IMR-90 (cell line): ENCODE measurements at regions not wholly inside any gene's neighbourhood (a gene's known extent, or its start where the extent isn't known, plus 50 kb on each side); places are given as distances from the start of the nearest gene placed in this dataset.

Experiments
- ATAC-seq: fragments of 200-7000 bp; cut with Tn5 transposase; 2 replicates; pipeline ENCODE4 v1.9.1; 2020; ENCODE audit warnings: low read depth, mild to moderate bottlenecking, moderate library complexity
- BruUV-seq: library from RNA; stranded (reverse); fragments of 400-500 nt; replicated peaks from 2 replicates; lab custom pipeline; 2021; lab: Mats Ljungman, UMichigan
- CTCF ChIA-PET: fragments of 300-600 bp; formaldehyde crosslinking; extraction: SDS; loops from one replicate; lab custom pipeline; 2021; ENCODE audit warnings: antibody characterized with exemption; lab: Yijun Ruan, JAX
- POLR2A ChIA-PET: fragments of 300-600 bp; sonication (Branson Sonifier 250); formaldehyde crosslinking; loops from one replicate; lab custom pipeline; 2022; ENCODE audit warnings: antibody characterized with exemption; ENCODE audit not compliant: unreplicated experiment; lab: Charles Lee
- DNase-seq: peaks from one replicate; pipeline ENCODE4 v3.0.0; 2013
- H2AFZ ChIP-seq: replicated peaks from 2 replicates; pipeline ENCODE3; 2013; ENCODE audit warnings: low read length, mild to moderate bottlenecking; ENCODE audit not compliant: poor library complexity
- H2AK5ac ChIP-seq: 2 replicates; pipeline ENCODE4 v1.6.1; 2013; ENCODE audit warnings: low read depth, low read length, inconsistent platforms
- H2AK9ac ChIP-seq: replicated peaks from 2 replicates; pipeline ENCODE3; 2013; ENCODE audit warnings: mild to moderate bottlenecking, low read depth, low read length, moderate library complexity; ENCODE audit not compliant: poor library complexity
- H2BK120ac ChIP-seq: 2 replicates; pipeline ENCODE4 v1.6.1; 2013; ENCODE audit warnings: low read depth, low read length, inconsistent platforms
- H2BK15ac ChIP-seq: 3 replicates; pipeline ENCODE4 v1.6.1; 2013; ENCODE audit warnings: low read depth, low read length, inconsistent platforms
- H2BK20ac ChIP-seq: 2 replicates; pipeline ENCODE4 v1.6.1; 2013; ENCODE audit warnings: low read depth, mild to moderate bottlenecking, inconsistent platforms, low read length, moderate library complexity
- H2BK5ac ChIP-seq: 2 replicates; pipeline ENCODE4 v1.6.1; 2013; ENCODE audit warnings: mild to moderate bottlenecking, low read depth, low read length, inconsistent platforms; ENCODE audit not compliant: poor library complexity, severe bottlenecking
- H3K14ac ChIP-seq: replicated peaks from 2 replicates; pipeline ENCODE4 v1.6.1; 2013; ENCODE audit warnings: low read depth, low read length, inconsistent platforms
- H3K18ac ChIP-seq: 2 replicates; pipeline ENCODE4 v1.6.1; 2013; ENCODE audit warnings: low read depth, low read length, control low read depth
- H3K23ac ChIP-seq: 2 replicates; pipeline ENCODE4 v1.6.1; 2013; ENCODE audit warnings: low read depth, low read length, inconsistent platforms
- H3K27ac ChIP-seq: 2 replicates; pipeline ENCODE4 v1.5.1; 2013; ENCODE audit warnings: mild to moderate bottlenecking, control low read depth, low read length; ENCODE audit not compliant: insufficient read depth
- H3K27me3 ChIP-seq: 2 replicates; pipeline ENCODE4 v1.6.1; 2013; ENCODE audit warnings: low read length; ENCODE audit not compliant: control insufficient read depth, insufficient read depth
- H3K36me3 ChIP-seq: 2 replicates; pipeline ENCODE4 v1.6.1; 2013; ENCODE audit warnings: low read length, mixed read lengths; ENCODE audit not compliant: control insufficient read depth, insufficient read depth
- H3K4ac ChIP-seq: 2 replicates; pipeline ENCODE4 v1.6.1; 2013; ENCODE audit warnings: low read depth, low read length, inconsistent platforms
- H3K4me1 ChIP-seq: 2 replicates; pipeline ENCODE4 v1.6.1; 2013; ENCODE audit warnings: low read length, mixed read lengths; ENCODE audit not compliant: control insufficient read depth, insufficient read depth
- H3K4me2 ChIP-seq: 2 replicates; pipeline ENCODE4 v1.6.1; 2013; ENCODE audit warnings: low read depth, mild to moderate bottlenecking, control low read depth, low read length, moderate library complexity
- H3K4me3 ChIP-seq: 2 replicates; pipeline ENCODE4 v1.5.1; 2013; ENCODE audit warnings: low read depth, mild to moderate bottlenecking, control low read depth, low read length, moderate library complexity; ENCODE audit not compliant: insufficient read depth
- H3K56ac ChIP-seq: 2 replicates; pipeline ENCODE4 v1.6.1; 2013; ENCODE audit warnings: low read length, inconsistent platforms; ENCODE audit not compliant: insufficient read depth; ENCODE audit errors: extremely low read depth
- H3K79me1 ChIP-seq, 2 experiments: 2 replicates each; pipeline ENCODE4 v1.6.1; 2013; ENCODE audit warnings: low read length in 2 of 2, inconsistent platforms in 1 of 2, low read depth in 1 of 2
- H3K9ac ChIP-seq: 2 replicates; pipeline ENCODE4 v1.6.1; 2013; ENCODE audit warnings: low read depth, low read length, control low read depth
- H3K9me1 ChIP-seq: 2 replicates; pipeline ENCODE4 v1.6.1; 2013; ENCODE audit warnings: low read length, inconsistent platforms; ENCODE audit not compliant: insufficient read depth
- H3K9me3 ChIP-seq: 2 replicates; pipeline ENCODE4 v1.6.1; 2013; ENCODE audit warnings: low read length; ENCODE audit not compliant: control insufficient read depth, insufficient read depth
- H4K20me1 ChIP-seq: 2 replicates; pipeline ENCODE4 v1.6.1; 2013; ENCODE audit warnings: low read length, inconsistent platforms; ENCODE audit not compliant: insufficient read depth
- H4K5ac ChIP-seq: 2 replicates; pipeline ENCODE4 v1.6.1; 2013; ENCODE audit warnings: mild to moderate bottlenecking, low read depth, low read length, control low read depth
- H4K8ac ChIP-seq, 2 experiments: 2 replicates each; pipeline ENCODE4 v1.6.1; 2013; ENCODE audit warnings: low read depth in 2 of 2, low read length in 2 of 2, control low read depth in 1 of 2, inconsistent platforms in 1 of 2
- H4K91ac ChIP-seq: 2 replicates; pipeline ENCODE4 v1.6.1; 2013; ENCODE audit warnings: low read depth, low read length, inconsistent platforms; ENCODE audit not compliant: insufficient read depth
- RAD21 ChIP-seq: IDR thresholded peaks from 2 replicates; pipeline ENCODE4 v1.6.1; 2012; ENCODE audit warnings: low read length, improper control_type of control experiment
- USF2 ChIP-seq: fragments of 150-350 bp; IDR thresholded peaks from 2 replicates; pipeline ENCODE4 v1.6.1; 2017; ENCODE audit warnings: mild to moderate bottlenecking, antibody characterized with exemption, low read length, low read depth
- WGBS, 2 experiments: methylation state at CpG; one replicate each; pipeline versions ENCODE4 v1.1.5 to v1.1.7; 2013; ENCODE audit warnings: missing lambda C conversion rate in 2 of 2; ENCODE audit not compliant: insufficient read length in 1 of 2; ENCODE audit errors: extremely low coverage in 2 of 2; 5-methylcytosine and 5-hydroxymethylcytosine counted together
- dilution Hi-C: fragments of 300-500 bp; cut with HindIII; formaldehyde crosslinking; loops from one replicate; pipeline ENCODE4 v1.14.3; 2018; ENCODE audit warnings: low sequenced_read_pairs; ENCODE audit not compliant: unreplicated experiment
- in situ Hi-C: fragments of 300-500 bp; cut with MboI; formaldehyde crosslinking; loops from 3 replicates; pipeline ENCODE4 v1.14.3; 2019; ENCODE audit warnings: low sequenced_read_pairs, inconsistent platforms, mixed read lengths
- intact Hi-C: fragments of 100-400 bp; cut with micrococcal nuclease; formaldehyde crosslinking; loops from 2 replicates; pipeline ENCODE4 v1.10.0; 2022

GRCh38 chr13:110983241-110983640 is 68.4 kb upstream of the ANKRD10 start:
- no peak for ATAC-seq
- no TSS peak for BruUV-seq

More at GRCh38 chr13:110983241-110983640, 68.4 kb upstream of the ANKRD10 start:
- POLR2A ChIA-PET, result interaction anchor here (0.5 kb wide), 1 partner anchor 163 kb away, joined by 5 read pairs; no protein-coding TSS in a partner anchor
- no peak overlapping the region for H2BK20ac ChIP-seq
- H3K18ac ChIP-seq, result no peak overlapping the region
- H3K14ac ChIP-seq, result no peak overlapping the region
- no peaks in the 10 kb centered on the region; a peak in 1 of 4 replicates for H3K79me1 ChIP-seq
- H2BK5ac ChIP-seq, result no peak overlapping the region
- no peak overlapping the region for H2BK15ac ChIP-seq
- no peaks in the 10 kb centered on the region for H4K20me1 ChIP-seq
- no peak overlapping the region for H2BK120ac ChIP-seq
- in situ Hi-C loops, result no loop called here
- H4K8ac ChIP-seq, result no peak overlapping the region
- no peak overlapping the region for H2AK9ac ChIP-seq
- H3K4me3 ChIP-seq, result no peak overlapping the region
- H3K4me2 ChIP-seq, result no peak overlapping the region
- no peaks in the 10 kb centered on the region for H3K27me3 ChIP-seq
- no peak overlapping the region for H4K91ac ChIP-seq
- TF ChIP-seq USF2, result no peak
- no peak for TF ChIP-seq RAD21
- no peak overlapping the region for H3K27ac ChIP-seq
- no peak overlapping the region for H3K56ac ChIP-seq
- H3K9ac ChIP-seq, result no peak overlapping the region
- no peaks in the 10 kb centered on the region for H3K36me3 ChIP-seq
- H3K9me1 ChIP-seq, result no peaks in the 10 kb centered on the region
- H3K4ac ChIP-seq, result no peak overlapping the region
- H3K4me1 ChIP-seq, result peaks cover 7% of the 10 kb centered on the region
- DNase-seq, result no peak
- no peak overlapping the region for H2AFZ ChIP-seq
- no peak overlapping the region for H2AK5ac ChIP-seq
- no CpG with 5 or more reads among the region's 4 CpGs for WGBS, 2 experiments
- H3K23ac ChIP-seq, result no peak overlapping the region
- H4K5ac ChIP-seq, result no peak overlapping the region
- intact Hi-C loops, result no loop called here
- no peaks in the 10 kb centered on the region for H3K9me3 ChIP-seq
- dilution Hi-C loops, result no loop called here
- CTCF ChIA-PET, result no interaction called here
